Stimulated activated CD4-positive, alpha-beta T cell treated with anti-CD3 and anti-CD28 coated beads, TNF-alpha, amount 100 ng/mL, for 4 hours (primary cell): ENCODE measurements at regions not wholly inside any gene's neighbourhood (a gene's known extent, or its start where the extent isn't known, plus 50 kb on each side); places are given as distances from the start of the nearest gene placed in this dataset.

Source experiments
- DNase-seq, 3 experiments: peaks; one replicate each; pipeline ENCODE4 v3.0.0-alpha.2; 2020; ENCODE audit warnings: low read depth in 3 of 3

DNA sequence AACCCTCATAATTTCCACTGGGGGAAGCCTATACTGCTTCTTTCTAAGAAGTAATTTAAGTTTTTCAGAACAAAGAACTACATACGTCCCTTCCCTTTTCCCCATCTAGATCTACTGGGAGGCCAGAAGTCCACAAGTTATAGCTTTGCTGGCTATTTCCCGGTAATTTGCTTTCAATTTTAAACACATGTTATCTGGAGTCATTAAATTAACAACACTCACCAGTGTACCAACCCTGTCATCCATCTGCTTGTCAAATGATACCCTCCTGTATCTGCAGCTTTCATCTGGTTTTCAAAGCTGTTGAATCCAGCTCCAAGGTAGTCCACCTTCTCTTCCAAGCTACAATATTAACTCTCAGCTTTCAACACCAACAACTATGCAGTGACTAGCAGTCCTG is 466.7 kb upstream of the PKN2 start:
- no peak for DNase-seq

DNA sequence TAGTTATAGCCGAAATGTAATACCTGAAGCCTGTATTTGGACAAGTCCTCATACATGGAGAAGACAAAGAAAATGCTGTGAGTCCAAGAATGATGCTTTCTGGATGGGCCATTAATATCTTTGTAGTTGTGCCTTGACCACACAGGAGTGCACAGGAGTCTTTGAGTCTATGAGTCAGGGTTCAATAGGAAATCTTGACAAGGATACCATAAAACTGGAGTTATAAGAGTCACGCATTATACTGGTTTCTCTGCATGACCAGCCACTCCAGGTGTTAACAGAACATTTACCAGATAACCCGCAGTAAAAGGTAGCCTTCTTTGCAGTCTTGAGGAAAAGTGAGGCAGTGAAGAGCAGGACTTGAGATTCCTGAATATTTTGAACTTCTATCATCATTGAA is 464.6 kb upstream of the PKN2 start:
- no peak for DNase-seq

DNA sequence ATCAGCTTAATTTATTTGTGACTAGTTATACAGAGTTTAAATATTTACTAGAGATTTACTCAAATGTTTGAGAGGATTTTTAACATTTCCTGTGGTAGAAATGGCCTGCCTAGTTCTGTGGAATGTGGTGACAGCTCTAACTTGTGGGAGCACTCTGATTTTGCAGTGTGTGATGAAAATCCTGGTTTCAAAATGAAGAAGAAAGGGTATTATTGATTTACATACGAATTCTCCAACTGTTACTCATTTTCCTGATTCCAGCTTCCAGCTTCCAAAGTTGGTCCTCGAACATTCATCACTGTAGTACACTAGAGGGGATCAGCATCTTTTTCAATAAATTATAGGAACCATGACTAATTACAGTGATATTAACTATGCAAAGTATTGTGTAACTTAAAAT is 462.7 kb upstream of the PKN2 start:
- no peak for DNase-seq

DNA sequence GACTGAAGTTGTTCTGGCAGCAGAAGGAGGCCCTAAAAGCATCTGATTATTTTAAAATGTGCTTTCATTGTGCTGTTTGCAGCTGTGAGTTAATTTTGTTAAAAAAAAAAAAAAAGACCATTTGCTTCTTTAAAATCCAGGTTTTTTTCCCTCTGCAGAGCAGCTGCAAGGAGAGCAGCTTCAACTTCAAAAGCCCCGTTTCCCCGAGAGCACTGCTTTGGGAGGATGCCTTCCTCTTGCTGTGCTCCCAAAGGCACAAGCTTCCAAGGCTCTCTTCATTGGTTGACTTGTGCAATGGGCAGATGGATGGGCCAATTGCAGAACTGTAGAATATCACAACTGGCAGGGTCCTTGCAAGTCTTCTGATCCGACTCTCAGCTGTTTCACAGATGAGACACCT is 459.2 kb upstream of the PKN2 start:
- DNase-seq: no peak

DNA sequence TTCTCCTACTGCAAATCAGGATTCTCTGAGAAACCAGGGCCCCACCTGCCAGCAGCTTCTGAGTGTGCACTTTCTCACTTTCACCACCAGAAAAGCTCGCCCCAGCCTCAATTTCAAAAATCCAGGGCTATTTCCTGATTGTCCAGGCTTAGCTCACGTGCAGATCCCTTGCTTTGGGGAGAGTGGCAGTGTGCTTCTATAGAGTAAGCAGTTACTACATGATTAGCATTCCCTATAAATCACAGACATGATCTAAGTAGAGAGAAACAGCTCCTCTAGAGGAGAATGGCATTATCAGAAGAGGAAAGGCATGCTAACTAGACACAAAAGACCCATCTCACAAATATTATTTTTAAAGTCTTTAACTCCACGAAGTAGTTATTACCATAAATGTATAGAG is 456.0 kb upstream of the PKN2 start:
- DNase-seq: no peak

DNA sequence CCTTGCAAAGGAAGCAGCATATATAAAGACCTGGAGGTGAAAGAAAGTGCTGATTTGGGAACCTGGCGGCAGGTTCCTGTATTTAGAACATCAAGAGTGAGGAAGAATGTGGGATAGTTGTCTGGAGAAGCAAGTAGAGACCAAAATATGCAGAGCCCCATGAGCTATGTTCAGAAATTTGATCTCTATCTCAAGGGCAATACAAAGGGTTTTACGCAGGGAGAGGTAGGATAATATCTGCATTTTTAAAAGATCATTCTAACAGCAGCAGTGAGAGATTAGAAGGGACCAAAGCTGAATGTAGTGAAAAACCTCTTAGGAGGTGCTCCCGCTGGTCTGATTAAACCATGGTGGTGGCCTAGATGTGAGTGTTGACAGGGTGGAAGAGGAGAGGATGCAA is 453.9 kb upstream of the PKN2 start:
- DNase-seq: no peak

DNA sequence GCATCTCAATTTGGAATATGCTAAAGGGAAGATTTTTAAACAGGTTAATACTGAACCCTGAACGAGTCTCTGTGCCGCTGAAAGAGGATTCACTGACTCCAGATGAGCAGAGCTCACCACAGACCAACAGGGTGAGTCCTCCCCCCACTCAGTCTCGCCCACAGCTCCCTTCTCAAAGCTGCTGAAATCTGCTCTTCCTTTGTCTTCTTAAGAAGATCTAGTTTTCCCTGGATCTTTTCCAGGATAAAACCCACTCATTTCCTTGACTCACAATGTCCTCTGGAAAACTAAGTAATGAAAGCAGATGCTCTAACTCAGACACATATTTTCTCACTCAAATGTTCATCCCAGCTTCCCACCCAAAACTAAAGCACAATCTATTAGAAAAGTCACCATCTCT is 447.0 kb upstream of the PKN2 start:
- no peak for DNase-seq

DNA sequence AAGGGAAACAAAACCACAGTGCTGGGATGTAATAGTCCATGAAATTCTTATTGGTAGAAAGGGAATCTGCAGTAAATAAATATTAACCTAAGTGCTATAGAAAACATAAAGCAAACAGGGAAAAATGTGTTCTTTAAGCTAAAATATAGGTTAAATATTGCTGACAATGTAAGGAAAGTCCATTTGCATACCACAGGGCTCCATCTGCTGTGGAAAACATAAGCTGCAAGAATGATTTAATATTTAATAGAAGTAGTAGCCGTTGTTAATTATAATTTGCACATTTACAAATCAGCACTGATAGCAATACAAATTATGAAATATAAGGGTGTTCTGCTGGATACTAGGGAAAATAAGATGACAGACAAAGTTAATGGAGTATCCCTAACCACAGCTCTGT is 444.9 kb upstream of the PKN2 start:
- DNase-seq: no peak

DNA sequence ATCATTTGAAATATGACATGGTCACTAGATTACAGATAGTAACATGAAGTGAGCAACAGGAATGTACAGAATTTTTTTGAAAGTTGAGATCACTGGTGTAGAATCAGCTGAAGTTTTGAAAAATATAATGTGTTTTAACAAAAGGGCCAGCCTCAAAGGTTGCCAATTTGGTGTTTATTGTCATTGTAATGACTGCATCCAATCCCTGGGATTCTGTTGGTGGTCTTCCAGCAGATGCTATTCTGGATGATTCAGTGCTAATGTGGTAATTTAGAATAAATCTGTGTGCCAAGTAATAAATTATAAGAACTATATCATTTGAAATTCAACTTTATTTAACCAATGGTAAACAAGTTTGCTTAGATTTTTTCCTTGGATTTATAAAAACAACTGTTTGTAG is 436.4 kb upstream of the PKN2 start:
- DNase-seq: no peak

DNA sequence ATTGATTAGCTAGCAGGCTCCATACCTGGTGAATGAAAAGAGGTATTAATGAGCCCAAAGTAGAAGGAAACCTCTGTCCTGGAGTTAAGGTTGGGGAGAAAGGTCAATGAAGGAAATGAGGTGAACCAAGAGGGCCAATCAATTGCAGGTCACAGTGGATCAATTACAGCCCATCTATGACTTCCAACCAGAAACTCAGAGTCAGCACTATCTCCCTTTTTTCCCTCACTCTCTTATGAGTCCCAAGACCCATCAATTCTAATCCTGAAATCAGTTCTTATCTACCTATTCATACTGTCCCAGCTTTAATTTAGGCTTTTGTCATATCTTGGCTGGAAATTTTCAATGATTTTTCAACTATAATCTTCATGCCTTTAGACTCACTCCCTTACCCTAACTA is 433.2 kb upstream of the PKN2 start:
- no peak for DNase-seq

DNA sequence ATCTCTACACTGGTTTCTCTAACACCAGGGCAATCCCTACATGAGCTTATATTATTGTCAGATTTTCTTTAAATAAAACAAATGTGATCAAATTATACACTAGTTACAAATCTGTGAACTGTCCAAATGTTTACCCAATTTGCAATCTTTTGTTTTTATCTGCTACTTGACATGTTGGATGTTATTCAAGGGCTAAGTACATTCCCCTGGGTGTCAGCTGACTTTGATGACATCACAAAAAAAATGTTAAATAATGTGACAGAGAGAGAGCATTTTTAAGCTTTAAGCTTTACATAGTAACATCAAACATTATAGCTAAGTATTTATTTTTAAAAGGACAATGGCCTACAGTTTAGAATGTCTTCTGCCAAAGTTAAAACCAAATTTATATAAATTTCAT is 431.3 kb upstream of the PKN2 start:
- DNase-seq: no peak

DNA sequence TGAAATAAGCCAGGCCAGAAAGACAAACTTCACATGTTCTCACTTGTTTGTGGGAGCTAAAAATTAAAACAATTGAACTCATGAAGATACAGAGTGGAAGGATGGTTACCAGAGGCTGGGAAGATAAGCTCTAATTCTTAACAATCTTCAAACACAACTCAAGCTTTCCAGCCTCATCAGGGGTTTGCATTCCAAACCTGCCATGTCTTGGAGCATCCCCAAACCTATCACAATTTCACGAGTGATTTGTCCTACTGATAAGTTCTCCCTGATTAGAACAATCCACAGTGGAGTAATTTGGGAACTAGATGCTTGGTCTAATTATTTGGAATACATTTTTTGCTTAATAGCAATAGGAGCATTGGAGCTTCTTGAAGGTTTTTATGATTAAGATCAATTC is 418.5 kb upstream of the PKN2 start:
- DNase-seq: no peak

DNA sequence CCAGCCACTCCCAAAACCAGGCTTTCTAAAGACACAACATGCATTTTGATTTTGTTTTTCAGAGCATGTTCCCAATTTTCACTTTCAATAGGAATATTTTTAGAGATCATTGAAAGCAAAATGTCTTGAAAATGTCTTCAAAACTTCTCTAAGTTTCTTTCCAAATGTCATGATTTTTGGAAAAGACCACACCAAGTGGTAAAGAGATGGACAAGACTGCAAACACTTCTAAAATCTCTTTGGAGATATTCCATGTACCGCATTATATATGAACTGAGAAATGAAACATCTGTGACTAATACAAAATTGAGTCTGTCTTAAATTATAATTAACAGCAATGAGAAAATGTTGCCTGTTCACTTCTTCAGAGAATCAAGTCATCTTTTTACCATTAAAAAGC is 418.0 kb upstream of the PKN2 start:
- DNase-seq: no peak

DNA sequence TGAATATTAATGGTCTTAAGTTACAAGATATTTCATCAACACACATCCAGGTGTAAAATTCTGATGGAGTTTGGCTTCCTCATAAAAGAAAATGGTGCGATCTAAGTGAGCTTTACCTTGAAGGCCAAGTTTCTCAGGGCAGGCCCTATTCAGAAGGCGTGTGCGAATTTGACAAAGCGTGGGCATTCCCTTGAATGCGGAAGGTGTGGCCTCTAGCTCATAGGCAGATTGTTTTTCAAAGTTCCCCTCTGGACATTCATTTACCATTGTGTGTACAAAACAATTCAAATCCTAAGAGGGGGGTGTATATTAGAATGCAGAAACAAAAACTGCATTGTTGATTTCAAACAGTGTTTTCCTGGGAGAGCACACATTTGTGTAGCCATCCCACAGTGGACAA is 411.9 kb upstream of the PKN2 start:
- DNase-seq: no peak

DNA sequence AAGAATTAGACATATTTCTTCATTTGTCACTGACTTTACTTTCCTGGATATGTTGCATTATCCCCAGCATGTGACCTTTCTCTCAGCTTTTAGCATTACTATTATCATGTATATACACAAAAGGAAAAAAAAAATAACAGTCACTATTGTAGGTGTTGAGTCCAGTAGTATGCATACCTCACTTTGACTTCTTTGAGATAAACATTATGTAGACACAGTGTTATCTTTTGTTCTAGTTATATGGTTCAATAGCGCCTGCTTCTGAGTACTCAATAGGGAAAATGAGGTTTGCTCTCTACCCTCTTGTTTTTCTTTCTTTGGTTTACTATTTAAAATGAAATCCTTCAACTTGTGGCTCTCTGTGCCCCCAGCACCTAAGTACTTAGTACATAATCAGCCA is 409.6 kb upstream of the PKN2 start:
- DNase-seq: no peak

DNA sequence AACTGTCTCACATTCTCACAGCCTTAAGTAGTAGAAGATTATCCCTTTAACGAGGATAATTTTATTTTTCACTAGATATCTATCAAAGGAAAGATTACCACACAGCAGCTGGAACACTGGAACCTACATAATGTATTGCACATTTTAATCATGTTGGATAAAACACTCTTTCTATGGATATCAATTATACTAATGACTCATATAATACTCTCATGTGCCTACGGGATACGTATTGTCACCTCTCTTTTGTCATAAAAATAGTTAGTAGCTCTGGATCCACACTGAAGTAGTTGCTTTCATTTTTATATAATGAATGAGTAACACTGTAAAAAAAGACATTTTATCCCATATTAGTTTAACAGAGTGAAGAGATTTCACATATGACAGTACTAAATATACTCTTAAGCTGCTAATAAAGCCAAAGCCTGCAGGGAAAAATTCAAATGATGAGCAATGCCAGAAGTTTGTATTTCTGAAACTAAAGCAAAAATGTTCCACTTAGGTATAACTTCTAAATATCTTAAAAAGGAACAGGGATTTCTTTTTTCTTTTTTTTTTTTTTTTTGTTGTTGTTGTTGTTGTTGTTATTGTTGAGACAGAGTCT is 408.7 kb upstream of the PKN2 start:
- DNase-seq: no peak

DNA sequence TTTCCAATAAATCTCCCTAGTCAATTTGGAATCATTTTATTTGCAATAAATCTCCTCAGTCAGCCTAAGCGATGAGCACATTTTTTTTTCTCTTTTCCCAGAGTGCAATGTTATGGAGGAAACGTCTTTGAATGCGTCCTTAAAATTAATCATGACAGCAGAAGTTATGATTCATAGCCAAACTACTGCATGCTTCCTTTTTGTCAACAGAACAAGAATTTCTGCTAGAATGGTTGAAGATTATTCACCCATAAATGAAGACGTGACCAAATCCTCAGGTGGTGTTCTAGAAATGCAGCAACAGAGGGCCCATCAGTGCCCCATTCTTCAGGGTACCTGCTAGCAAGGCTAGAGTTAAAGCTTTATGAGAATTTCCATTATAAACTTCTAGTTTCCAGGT is 407.9 kb upstream of the PKN2 start:
- no peak for DNase-seq

DNA sequence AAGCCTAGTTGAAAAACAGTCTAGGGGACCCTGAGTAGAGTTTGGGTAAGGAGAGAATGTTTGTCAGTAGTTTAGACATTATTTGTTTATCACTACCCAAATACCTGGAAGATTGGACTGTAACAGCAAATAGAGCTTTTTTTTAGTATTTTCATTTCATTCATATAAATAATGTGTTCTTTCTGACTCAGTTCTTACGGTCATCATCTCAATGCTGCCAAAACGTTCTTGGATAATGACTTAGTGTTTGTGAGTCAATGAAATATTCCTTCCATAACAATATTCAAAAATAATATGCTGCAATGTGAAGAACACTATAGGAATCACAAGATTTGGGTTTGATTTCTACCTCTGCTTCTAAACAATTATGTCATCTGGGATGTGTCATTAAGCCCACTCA is 400.0 kb upstream of the PKN2 start:
- DNase-seq: no peak

DNA sequence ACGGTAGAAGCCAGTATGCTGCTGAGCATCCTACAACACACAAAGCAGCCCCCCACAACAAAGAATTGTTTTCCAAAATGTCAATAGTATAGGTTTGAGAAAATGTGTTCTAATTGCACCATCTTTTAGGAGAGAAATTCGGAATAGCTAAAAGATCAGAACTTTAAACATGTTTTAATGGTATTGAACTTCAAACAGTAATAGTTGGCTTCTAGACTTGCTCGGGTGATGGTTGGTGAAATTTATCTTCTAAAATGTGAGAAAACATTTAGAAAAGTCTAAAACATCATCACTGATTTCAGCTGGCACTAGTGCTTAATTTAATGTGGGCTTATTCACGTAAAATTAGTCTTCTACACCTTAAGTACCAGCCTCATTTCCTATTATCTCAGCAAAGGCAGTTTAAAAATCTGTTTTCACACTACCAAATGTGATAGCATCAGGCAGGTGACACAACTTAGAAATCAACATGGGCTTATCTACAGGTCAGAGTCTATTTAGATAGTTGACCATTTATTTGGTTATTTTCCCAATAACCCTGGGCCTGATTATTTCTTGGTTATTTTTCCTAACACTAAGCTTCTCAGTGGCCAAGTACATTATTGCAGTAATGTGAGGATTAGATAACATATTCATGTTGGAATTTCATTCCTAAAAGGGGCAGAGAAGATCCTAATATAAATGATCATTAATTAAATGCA is 399.3 kb upstream of the PKN2 start:
- no peak for DNase-seq

DNA sequence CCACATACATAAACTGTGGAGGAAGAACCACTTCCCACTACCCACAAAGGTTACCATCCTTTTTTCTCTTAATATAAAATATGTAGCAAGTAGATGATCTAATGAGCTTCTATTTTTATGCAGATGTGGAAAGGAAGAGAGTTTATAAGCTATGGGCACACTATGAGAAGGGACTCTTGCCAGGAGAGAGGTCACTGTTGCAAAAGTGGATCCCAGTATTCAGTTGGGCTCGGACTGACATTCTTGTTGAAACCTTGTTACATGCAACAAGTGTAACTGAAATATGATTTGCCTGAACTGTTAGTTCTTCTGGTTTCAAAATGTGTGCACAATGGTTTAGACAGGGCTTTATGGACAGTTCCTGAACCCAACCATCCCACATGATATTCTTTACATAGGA is 397.4 kb upstream of the PKN2 start:
- DNase-seq: no peak

DNA sequence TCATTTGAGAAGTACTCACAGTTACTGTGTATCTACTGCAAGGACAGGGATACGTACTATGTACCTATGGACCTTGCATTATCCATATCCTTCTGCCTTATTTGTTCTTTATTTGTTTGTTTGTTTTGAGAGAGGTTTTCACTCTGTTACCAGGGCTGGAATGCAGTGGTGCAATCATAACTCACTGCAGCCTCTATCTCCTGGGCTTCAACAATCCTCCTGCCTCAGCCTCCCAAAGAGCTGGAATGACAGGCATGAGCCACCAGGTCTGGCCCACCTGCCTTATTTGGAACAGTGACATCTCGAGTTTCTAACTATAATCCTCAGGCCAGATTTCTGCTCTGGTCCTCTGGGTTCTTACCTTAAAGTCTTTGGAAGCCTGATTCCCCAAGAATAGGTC is 395.5 kb upstream of the PKN2 start:
- no peak for DNase-seq

DNA sequence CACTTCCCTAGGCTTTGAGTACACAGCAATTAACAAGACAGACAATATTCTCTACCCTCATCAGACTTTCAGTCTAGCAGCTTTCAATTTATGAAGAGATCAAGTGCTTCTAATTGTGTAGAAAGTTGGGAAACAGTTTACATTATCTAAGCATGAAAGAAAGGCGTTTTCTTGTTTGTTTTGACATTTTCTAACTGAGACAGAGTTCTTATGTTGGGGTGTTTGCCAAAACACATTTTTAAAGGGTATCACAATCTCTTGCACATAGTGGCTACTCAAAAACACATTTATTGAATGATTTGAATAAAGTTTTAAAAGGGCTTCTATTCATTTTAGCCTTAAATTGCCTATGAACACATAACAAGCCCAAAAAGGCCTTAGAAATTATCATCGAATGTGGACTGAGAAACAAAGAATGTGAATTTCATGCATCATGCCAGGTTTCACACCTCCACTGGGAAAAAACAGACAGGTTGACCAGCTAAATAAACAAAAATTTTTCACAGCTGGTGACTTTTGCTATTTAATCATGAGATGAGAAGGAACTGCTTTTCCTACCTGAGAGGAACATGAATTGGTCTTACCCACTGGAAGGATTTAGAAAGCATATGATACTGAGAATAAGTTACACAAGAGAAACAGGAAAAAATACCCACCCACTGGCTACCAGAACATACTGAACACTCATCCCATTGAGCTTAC is 394.5 kb upstream of the PKN2 start:
- no peak for DNase-seq

DNA sequence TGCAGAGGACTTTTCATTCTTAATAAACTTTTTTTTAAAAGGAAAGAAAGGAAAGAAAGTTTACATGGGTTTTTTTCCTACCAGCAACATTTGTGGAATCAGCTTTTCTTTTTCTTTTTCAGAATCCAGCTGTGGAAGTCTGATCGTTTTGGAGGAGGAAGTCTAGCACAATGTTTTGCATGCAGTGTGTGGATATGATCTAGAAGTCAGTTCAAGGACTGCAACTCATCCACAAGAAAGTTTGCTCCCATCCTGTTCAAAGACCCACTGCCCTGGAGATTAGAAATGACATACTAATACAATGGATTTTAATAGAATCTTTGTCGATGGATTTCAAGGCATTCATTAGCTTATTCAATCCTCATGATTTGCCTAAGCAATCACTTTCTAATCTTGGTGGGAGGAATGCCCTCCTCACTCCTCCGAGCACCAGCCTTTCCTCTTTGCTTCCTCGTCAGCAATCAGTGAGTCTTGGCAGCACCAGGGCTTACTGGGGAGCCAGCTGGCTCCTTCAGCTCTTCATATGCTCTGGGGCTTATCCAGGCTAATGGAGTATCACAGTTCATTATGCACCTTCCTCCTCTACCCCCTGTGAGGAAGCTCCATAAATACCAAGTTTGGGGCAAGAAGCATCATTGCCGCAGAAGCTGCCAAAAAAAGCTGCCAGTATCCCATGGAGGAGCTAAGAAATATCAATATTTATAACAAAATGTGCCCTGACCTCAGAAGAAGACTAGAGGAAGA is 392.3 kb upstream of the PKN2 start:
- no peak for DNase-seq
